ENCODE measurements at regions not wholly inside any gene's neighbourhood (a gene's known extent, or its start where the extent isn't known, plus 50 kb on each side); places are given as distances from the start of the nearest gene placed in this dataset.

GRCh38 chr5:8034852-8035251 is 165.9 kb downstream of the MTRR start:
- no peaks in the 10 kb centered on the region for H3K27me3 ChIP-seq (ENCODE audit: control insufficient read depth in 3 of 3, insufficient read depth in 3 of 3, low read length in 3 of 3)
- H3K4me3 ChIP-seq (ENCODE audit: low read length in 3 of 3): no peak overlapping the region
- H3K4me1 ChIP-seq (ENCODE audit: control insufficient read depth in 3 of 3, insufficient read depth in 3 of 3, low read length in 3 of 3): no peaks in the 10 kb centered on the region
- H3K36me3 ChIP-seq (ENCODE audit: control insufficient read depth in 3 of 3, insufficient read depth in 3 of 3, low read length in 3 of 3): no peaks in the 10 kb centered on the region
- H3K9ac ChIP-seq (ENCODE audit: low read depth in 1 of 3, low read length in 3 of 3): no peak overlapping the region
- no peaks in the 10 kb centered on the region for H3K9me3 ChIP-seq (ENCODE audit: control insufficient read depth in 3 of 3, low read length in 3 of 3)
- H3K27ac ChIP-seq (ENCODE audit: low read depth, low read length): no peak overlapping the region

GRCh38 chr5:8048920-8049319 is 180.0 kb downstream of the MTRR start:
- no peaks in the 10 kb centered on the region for H3K36me3 ChIP-seq (ENCODE audit: control insufficient read depth in 3 of 3, insufficient read depth in 3 of 3, low read length in 3 of 3)
- no peaks in the 10 kb centered on the region for H3K27me3 ChIP-seq (ENCODE audit: control insufficient read depth in 3 of 3, insufficient read depth in 3 of 3, low read length in 3 of 3)
- H3K9ac ChIP-seq (ENCODE audit: low read depth in 1 of 3, low read length in 3 of 3): no peak overlapping the region
- no peaks in the 10 kb centered on the region for H3K9me3 ChIP-seq (ENCODE audit: control insufficient read depth in 3 of 3, low read length in 3 of 3)
- no peak overlapping the region for H3K27ac ChIP-seq (ENCODE audit: low read depth, low read length)
- no peaks in the 10 kb centered on the region for H3K4me1 ChIP-seq (ENCODE audit: control insufficient read depth in 3 of 3, insufficient read depth in 3 of 3, low read length in 3 of 3)
- no peak overlapping the region for H3K4me3 ChIP-seq (ENCODE audit: low read length in 3 of 3)

GRCh38 chr5:8050616-8051175 is 181.7 kb downstream of the MTRR start:
- Histone ChIP-seq H3K27ac (ENCODE audit: low read depth, low read length) (no peak overlapping the region), H3K4me3 (ENCODE audit: low read length in 3 of 3) (no peak overlapping the region), H3K9me3 (ENCODE audit: control insufficient read depth in 3 of 3, low read length in 3 of 3) (no peaks in the 10 kb centered on the region), H3K36me3 (ENCODE audit: control insufficient read depth in 3 of 3, insufficient read depth in 3 of 3, low read length in 3 of 3) (no peaks in the 10 kb centered on the region), H3K27me3 (ENCODE audit: control insufficient read depth in 3 of 3, insufficient read depth in 3 of 3, low read length in 3 of 3) (no peaks in the 10 kb centered on the region), H3K4me1 (ENCODE audit: control insufficient read depth in 3 of 3, insufficient read depth in 3 of 3, low read length in 3 of 3) (no peaks in the 10 kb centered on the region), H3K9ac (ENCODE audit: low read depth in 1 of 3, low read length in 3 of 3) (no peak overlapping the region)

DNA sequence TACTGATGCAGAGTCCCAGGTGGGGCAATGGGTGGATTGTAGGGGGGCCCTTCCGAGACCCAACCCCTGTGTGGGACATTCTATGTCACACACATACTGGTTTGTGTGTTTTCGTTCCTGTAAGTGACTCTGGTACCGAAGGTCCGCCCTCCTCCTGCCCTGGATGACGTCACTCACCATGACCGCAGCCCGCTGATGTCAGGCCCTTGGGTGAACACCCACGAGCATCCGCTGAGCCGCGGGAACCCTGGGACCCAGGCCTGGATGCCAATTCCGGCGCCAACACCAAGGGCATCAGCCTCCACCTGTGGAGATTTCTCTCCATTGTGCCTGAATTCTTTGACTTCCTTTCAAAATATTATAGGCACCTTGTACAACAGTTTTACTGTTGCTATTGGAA is 184.3 kb downstream of the MTRR start:
- H3K27ac ChIP-seq (ENCODE audit: low read depth, low read length): no peak overlapping the region
- no peak overlapping the region for H3K4me3 ChIP-seq (ENCODE audit: low read length in 3 of 3)
- no peaks in the 10 kb centered on the region for H3K4me1 ChIP-seq (ENCODE audit: control insufficient read depth in 3 of 3, insufficient read depth in 3 of 3, low read length in 3 of 3)
- peaks cover 0 to 4% (median 0%) of the 10 kb centered on the region in 3 donors for H3K27me3 ChIP-seq (ENCODE audit: control insufficient read depth in 3 of 3, insufficient read depth in 3 of 3, low read length in 3 of 3)
- no peaks in the 10 kb centered on the region for H3K36me3 ChIP-seq (ENCODE audit: control insufficient read depth in 3 of 3, insufficient read depth in 3 of 3, low read length in 3 of 3)
- no peaks in the 10 kb centered on the region for H3K9me3 ChIP-seq (ENCODE audit: control insufficient read depth in 3 of 3, low read length in 3 of 3)
- no peak overlapping the region for H3K9ac ChIP-seq (ENCODE audit: low read depth in 1 of 3, low read length in 3 of 3)

DNA sequence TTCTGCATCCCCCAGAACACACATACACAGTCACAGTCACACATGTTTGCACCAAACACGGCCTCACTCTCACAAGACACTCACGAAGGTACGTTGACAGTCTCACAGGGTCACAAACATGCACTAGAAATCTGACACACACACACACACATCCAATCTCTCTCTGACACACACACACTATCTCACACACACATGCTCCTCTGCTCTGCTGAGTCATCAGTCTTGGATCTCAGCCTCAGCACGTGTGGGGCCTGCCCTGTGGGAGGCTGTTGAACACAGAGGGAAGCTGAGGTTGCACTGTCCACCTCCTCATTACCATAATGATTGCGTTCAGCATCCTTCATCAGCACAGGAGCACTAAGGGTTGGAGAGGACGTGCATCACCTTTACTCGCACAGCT is 188.8 kb downstream of the MTRR start:
- Histone ChIP-seq H3K27ac (ENCODE audit: low read depth, low read length) (no peak overlapping the region), H3K27me3 (ENCODE audit: control insufficient read depth in 3 of 3, insufficient read depth in 3 of 3, low read length in 3 of 3) (peaks cover 0 to 7% (median 0%) of the 10 kb centered on the region in 3 donors), H3K4me3 (ENCODE audit: low read length in 3 of 3) (no peak overlapping the region), H3K4me1 (ENCODE audit: control insufficient read depth in 3 of 3, insufficient read depth in 3 of 3, low read length in 3 of 3) (no peaks in the 10 kb centered on the region), H3K36me3 (ENCODE audit: control insufficient read depth in 3 of 3, insufficient read depth in 3 of 3, low read length in 3 of 3) (no peaks in the 10 kb centered on the region), H3K9ac (ENCODE audit: low read depth in 1 of 3, low read length in 3 of 3) (no peak overlapping the region), H3K9me3 (ENCODE audit: control insufficient read depth in 3 of 3, low read length in 3 of 3) (no peaks in the 10 kb centered on the region)

GRCh38 chr5:8058616-8059190 is 189.8 kb downstream of the MTRR start:
- Histone ChIP-seq H3K36me3 (ENCODE audit: control insufficient read depth in 3 of 3, insufficient read depth in 3 of 3, low read length in 3 of 3) (no peaks in the 10 kb centered on the region), H3K27ac (ENCODE audit: low read depth, low read length) (no peak overlapping the region), H3K9me3 (ENCODE audit: control insufficient read depth in 3 of 3, low read length in 3 of 3) (no peaks in the 10 kb centered on the region), H3K9ac (ENCODE audit: low read depth in 1 of 3, low read length in 3 of 3) (no peak overlapping the region), H3K4me3 (ENCODE audit: low read length in 3 of 3) (no peak overlapping the region), H3K27me3 (ENCODE audit: control insufficient read depth in 3 of 3, insufficient read depth in 3 of 3, low read length in 3 of 3) (peaks cover 0 to 7% (median 0%) of the 10 kb centered on the region in 3 donors), H3K4me1 (ENCODE audit: control insufficient read depth in 3 of 3, insufficient read depth in 3 of 3, low read length in 3 of 3) (no peaks in the 10 kb centered on the region)

- H3K27me3 ChIP-seq (ENCODE audit: control insufficient read depth in 3 of 3, insufficient read depth in 3 of 3, low read length in 3 of 3): peaks cover 0 to 7% (median 0%) of the 10 kb centered on the region in 3 donors
- no peaks in the 10 kb centered on the region for H3K36me3 ChIP-seq (ENCODE audit: control insufficient read depth in 3 of 3, insufficient read depth in 3 of 3, low read length in 3 of 3)
- no peaks in the 10 kb centered on the region for H3K9me3 ChIP-seq (ENCODE audit: control insufficient read depth in 3 of 3, low read length in 3 of 3)
- H3K4me1 ChIP-seq (ENCODE audit: control insufficient read depth in 3 of 3, insufficient read depth in 3 of 3, low read length in 3 of 3): no peaks in the 10 kb centered on the region
- no peak overlapping the region for H3K4me3 ChIP-seq (ENCODE audit: low read length in 3 of 3)
- no peak overlapping the region for H3K9ac ChIP-seq (ENCODE audit: low read depth in 1 of 3, low read length in 3 of 3)
- no peak overlapping the region for H3K27ac ChIP-seq (ENCODE audit: low read depth, low read length)
Measured at GRCh38 chr5:8059337-8059736, 190.4 kb downstream of the MTRR start.

- Histone ChIP-seq H3K36me3 (ENCODE audit: control insufficient read depth in 3 of 3, insufficient read depth in 3 of 3, low read length in 3 of 3) (no peaks in the 10 kb centered on the region), H3K9ac (ENCODE audit: low read depth in 1 of 3, low read length in 3 of 3) (no peak overlapping the region), H3K4me3 (ENCODE audit: low read length in 3 of 3) (no peak overlapping the region), H3K27me3 (ENCODE audit: control insufficient read depth in 3 of 3, insufficient read depth in 3 of 3, low read length in 3 of 3) (peaks cover 0 to 7% (median 0%) of the 10 kb centered on the region in 3 donors), H3K4me1 (ENCODE audit: control insufficient read depth in 3 of 3, insufficient read depth in 3 of 3, low read length in 3 of 3) (no peaks in the 10 kb centered on the region), H3K9me3 (ENCODE audit: control insufficient read depth in 3 of 3, low read length in 3 of 3) (no peaks in the 10 kb centered on the region), H3K27ac (ENCODE audit: low read depth, low read length) (no peak overlapping the region)
Measured at GRCh38 chr5:8060235-8060952, 191.4 kb downstream of the MTRR start.

GRCh38 chr5:8060953-8061429 is 192.0 kb downstream of the MTRR start:
- no peaks in the 10 kb centered on the region for H3K36me3 ChIP-seq (ENCODE audit: control insufficient read depth in 3 of 3, insufficient read depth in 3 of 3, low read length in 3 of 3)
- no peaks in the 10 kb centered on the region for H3K4me1 ChIP-seq (ENCODE audit: control insufficient read depth in 3 of 3, insufficient read depth in 3 of 3, low read length in 3 of 3)
- H3K4me3 ChIP-seq (ENCODE audit: low read length in 3 of 3): no peak overlapping the region
- no peaks in the 10 kb centered on the region for H3K9me3 ChIP-seq (ENCODE audit: control insufficient read depth in 3 of 3, low read length in 3 of 3)
- peaks cover 0 to 7% (median 0%) of the 10 kb centered on the region in 3 donors for H3K27me3 ChIP-seq (ENCODE audit: control insufficient read depth in 3 of 3, insufficient read depth in 3 of 3, low read length in 3 of 3)
- H3K9ac ChIP-seq (ENCODE audit: low read depth in 1 of 3, low read length in 3 of 3): no peak overlapping the region
- H3K27ac ChIP-seq (ENCODE audit: low read depth, low read length): no peak overlapping the region

- H3K9me3 ChIP-seq (ENCODE audit: control insufficient read depth in 3 of 3, low read length in 3 of 3): no peaks in the 10 kb centered on the region
- no peak overlapping the region for H3K4me3 ChIP-seq (ENCODE audit: low read length in 3 of 3)
- H3K27ac ChIP-seq (ENCODE audit: low read depth, low read length): no peak overlapping the region
- no peak overlapping the region for H3K9ac ChIP-seq (ENCODE audit: low read depth in 1 of 3, low read length in 3 of 3)
- H3K4me1 ChIP-seq (ENCODE audit: control insufficient read depth in 3 of 3, insufficient read depth in 3 of 3, low read length in 3 of 3): no peaks in the 10 kb centered on the region
- peaks cover 0 to 4% (median 0%) of the 10 kb centered on the region in 3 donors for H3K27me3 ChIP-seq (ENCODE audit: control insufficient read depth in 3 of 3, insufficient read depth in 3 of 3, low read length in 3 of 3)
- H3K36me3 ChIP-seq (ENCODE audit: control insufficient read depth in 3 of 3, insufficient read depth in 3 of 3, low read length in 3 of 3): no peaks in the 10 kb centered on the region
Measured at GRCh38 chr5:8062521-8062920, 193.6 kb downstream of the MTRR start.

Data from skeletal muscle tissue (tissue), 3 donors.